ENCODE measurements at regions not wholly inside any gene's neighbourhood (a gene's known extent, or its start where the extent isn't known, plus 50 kb on each side); places are given as distances from the start of the nearest gene placed in this dataset.

DNA sequence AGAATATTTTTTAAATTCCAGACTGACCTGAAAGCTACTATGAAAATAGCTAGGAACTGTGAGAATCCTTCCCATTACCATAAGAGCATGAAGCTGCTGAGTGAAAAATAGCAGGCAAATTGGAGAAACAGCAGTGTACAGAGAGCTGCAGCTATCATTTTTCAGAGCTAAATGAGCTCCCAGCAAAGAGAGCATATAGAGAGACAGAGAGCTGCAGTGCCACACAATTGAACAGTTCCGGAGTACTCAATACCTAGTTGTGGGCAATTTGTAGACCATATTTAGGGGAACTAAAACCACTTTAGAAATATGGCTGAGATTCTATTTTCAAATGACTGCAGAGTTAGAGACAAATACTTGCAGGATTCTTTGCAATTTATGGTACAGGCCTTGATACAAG is 645.3 kb downstream of the STK39 start:
- TF ChIP-seq, protein P1, sequence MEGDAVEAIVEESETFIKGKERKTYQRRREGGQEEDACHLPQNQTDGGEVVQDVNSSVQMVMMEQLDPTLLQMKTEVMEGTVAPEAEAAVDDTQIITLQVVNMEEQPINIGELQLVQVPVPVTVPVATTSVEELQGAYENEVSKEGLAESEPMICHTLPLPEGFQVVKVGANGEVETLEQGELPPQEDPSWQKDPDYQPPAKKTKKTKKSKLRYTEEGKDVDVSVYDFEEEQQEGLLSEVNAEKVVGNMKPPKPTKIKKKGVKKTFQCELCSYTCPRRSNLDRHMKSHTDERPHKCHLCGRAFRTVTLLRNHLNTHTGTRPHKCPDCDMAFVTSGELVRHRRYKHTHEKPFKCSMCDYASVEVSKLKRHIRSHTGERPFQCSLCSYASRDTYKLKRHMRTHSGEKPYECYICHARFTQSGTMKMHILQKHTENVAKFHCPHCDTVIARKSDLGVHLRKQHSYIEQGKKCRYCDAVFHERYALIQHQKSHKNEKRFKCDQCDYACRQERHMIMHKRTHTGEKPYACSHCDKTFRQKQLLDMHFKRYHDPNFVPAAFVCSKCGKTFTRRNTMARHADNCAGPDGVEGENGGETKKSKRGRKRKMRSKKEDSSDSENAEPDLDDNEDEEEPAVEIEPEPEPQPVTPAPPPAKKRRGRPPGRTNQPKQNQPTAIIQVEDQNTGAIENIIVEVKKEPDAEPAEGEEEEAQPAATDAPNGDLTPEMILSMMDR (IDR thresholded peaks at IDR 0.05) = no peak
- TF ChIP-seq POLR2A (IDR thresholded peaks at IDR 0.05) = no peak
